GM12892 (cell line): ENCODE measurements at regions not wholly inside any gene's neighbourhood (a gene's known extent, or its start where the extent isn't known, plus 50 kb on each side); places are given as distances from the start of the nearest gene placed in this dataset.

ENCODE experiments used
- POLR2A ChIP-seq: IDR thresholded peaks from 2 replicates; pipeline ENCODE4 v1.6.1; 2011; ENCODE audit warnings: low read depth, low read length, control low read depth
- POLR2AphosphoS5 ChIP-seq: IDR thresholded peaks from 2 replicates; pipeline ENCODE4 v1.6.1; 2011; ENCODE audit warnings: low read depth, low read length, control low read depth
- TAF1 ChIP-seq: IDR thresholded peaks from 2 replicates; pipeline ENCODE4 v1.6.1; 2011; ENCODE audit warnings: low read depth, mild to moderate bottlenecking, control low read depth, low read length, borderline replicate concordance

GRCh38 chr10:70970830-70971229 is 82.5 kb upstream of the PCBD1 start:
- TF ChIP-seq TAF1 (no peak), POLR2A (no peak), POLR2AphosphoS5 (no peak)
